Right atrium auricular region (tissue), 2 donors: ENCODE measurements at regions not wholly inside any gene's neighbourhood (a gene's known extent, or its start where the extent isn't known, plus 50 kb on each side); places are given as distances from the start of the nearest gene placed in this dataset.

ENCODE experiments used
- DNase-seq: peaks from one replicate; pipeline ENCODE4 v3.0.0-alpha.2; 2019; ENCODE audit warnings: low spot score
- H3K27ac ChIP-seq, 2 donors: fragments of 200-600 bp; sonication (generic); 1 replicate in 1 of 2; 2 replicates in 1 of 2; pipeline ENCODE4 v1.5.1; 2016 to 2019
- H3K27me3 ChIP-seq, 2 donors: fragments of 200-600 bp; sonication (generic); one replicate each; pipeline versions ENCODE4 v1.5.1 to v1.6.0; 2017 to 2019
- H3K36me3 ChIP-seq: fragments of 200-600 bp; sonication (generic); one replicate; pipeline ENCODE4 v1.5.1; 2016
- H3K4me1 ChIP-seq, 2 donors: fragments of 200-600 bp; sonication (generic); one replicate each; pipeline versions ENCODE4 v1.5.1 to v1.6.0; 2017 to 2019
- H3K4me3 ChIP-seq, 2 donors: fragments of 200-600 bp; sonication (generic); 1 replicate in 1 of 2; 2 replicates in 1 of 2; pipeline ENCODE4 v1.5.1; 2017 to 2019; ENCODE audit warnings: mild to moderate bottlenecking in 1 of 2, moderate library complexity in 1 of 2
- H3K9me3 ChIP-seq, 2 donors: fragments of 200-600 bp; sonication (generic); one replicate each; pipeline ENCODE4 v1.5.1; 2019
- CTCF ChIP-seq, 2 donors: fragments of 200-600 bp; sonication (generic); IDR thresholded peaks; one replicate each; pipeline ENCODE4 v1.5.1; 2019; ENCODE audit warnings: antibody characterized with exemption in 2 of 2

- H3K27ac ChIP-seq: no peak overlapping the region
- no peak for TF ChIP-seq CTCF (IDR thresholded peaks at IDR 0.05)
- H3K36me3 ChIP-seq: no peaks in the 10 kb centered on the region
- H3K4me1 ChIP-seq: no peaks in the 10 kb centered on the region
- no peak overlapping the region for H3K4me3 ChIP-seq
- no peaks in the 10 kb centered on the region for H3K9me3 ChIP-seq
- H3K27me3 ChIP-seq: no peaks in the 10 kb centered on the region
- DNase-seq: no peak
Measured at GRCh38 chr3:187465503-187465902, 97.3 kb downstream of the RTP4 start.

- Histone ChIP-seq H3K36me3 (no peaks in the 10 kb centered on the region), H3K27ac (no peak overlapping the region), H3K27me3 (no peaks in the 10 kb centered on the region), H3K9me3 (no peaks in the 10 kb centered on the region), H3K4me3 (no peak overlapping the region), H3K4me1 (no peaks in the 10 kb centered on the region)
- DNase-seq: no peak
- TF ChIP-seq CTCF (IDR thresholded peaks at IDR 0.05): no peak
Measured at GRCh38 chr3:187464682-187465081, 96.5 kb downstream of the RTP4 start.

GRCh38 chr3:187458921-187459320 is 90.7 kb downstream of the RTP4 start:
- Histone ChIP-seq H3K9me3 (no peaks in the 10 kb centered on the region), H3K4me3 (no peak overlapping the region), H3K36me3 (no peaks in the 10 kb centered on the region), H3K27ac (no peak overlapping the region), H3K27me3 (no peaks in the 10 kb centered on the region), H3K4me1 (no peaks in the 10 kb centered on the region)
- no peak for DNase-seq
- no peak for TF ChIP-seq CTCF (IDR thresholded peaks at IDR 0.05)

GRCh38 chr3:187458383-187458782 is 90.2 kb downstream of the RTP4 start:
- no peak overlapping the region for H3K27ac ChIP-seq
- H3K36me3 ChIP-seq: no peaks in the 10 kb centered on the region
- H3K9me3 ChIP-seq: no peaks in the 10 kb centered on the region
- H3K4me1 ChIP-seq: no peaks in the 10 kb centered on the region
- DNase-seq: no peak
- no peak for TF ChIP-seq CTCF (IDR thresholded peaks at IDR 0.05)
- no peak overlapping the region for H3K4me3 ChIP-seq
- no peaks in the 10 kb centered on the region for H3K27me3 ChIP-seq

- no peak for TF ChIP-seq CTCF (IDR thresholded peaks at IDR 0.05)
- Histone ChIP-seq H3K36me3 (no peaks in the 10 kb centered on the region), H3K4me3 (no peak overlapping the region), H3K27ac (no peak overlapping the region), H3K27me3 (no peaks in the 10 kb centered on the region), H3K4me1 (no peaks in the 10 kb centered on the region), H3K9me3 (no peaks in the 10 kb centered on the region)
- DNase-seq: peak; percentile 61
Measured at GRCh38 chr3:187456250-187456649, 88.1 kb downstream of the RTP4 start.

GRCh38 chr3:187454085-187454815 is 86.1 kb downstream of the RTP4 start:
- H3K4me3 ChIP-seq: no peak overlapping the region
- TF ChIP-seq CTCF (IDR thresholded peaks at IDR 0.05): no peak
- no peak for DNase-seq

More at GRCh38 chr3:187454085-187454815, 86.1 kb downstream of the RTP4 start:
- Histone ChIP-seq H3K4me1 (no peaks in the 10 kb centered on the region), H3K27ac (no peak overlapping the region), H3K36me3 (no peaks in the 10 kb centered on the region), H3K9me3 (no peaks in the 10 kb centered on the region), H3K27me3 (no peaks in the 10 kb centered on the region)
